Upper lobe of right lung (tissue), 1 donor: ENCODE measurements at regions not wholly inside any gene's neighbourhood (a gene's known extent, or its start where the extent isn't known, plus 50 kb on each side); places are given as distances from the start of the nearest gene placed in this dataset.

Experiments
- ATAC-seq: fragments of 200-7000 bp; cut with Tn5 transposase; one replicate; pipeline ENCODE4 v1.9.1; 2020; ENCODE audit warnings: mild to moderate bottlenecking, moderate library complexity
- DNase-seq: peaks from one replicate; pipeline ENCODE4 v3.0.0-alpha.2; 2020
- H3K27ac ChIP-seq: fragments of 200-600 bp; one replicate; pipeline ENCODE4 v1.8.0; 2022
- H3K27me3 ChIP-seq: fragments of 200-600 bp; one replicate; pipeline ENCODE4 v1.8.0; 2022; ENCODE audit warnings: mild to moderate bottlenecking
- H3K36me3 ChIP-seq: fragments of 200-600 bp; one replicate; pipeline ENCODE4 v1.8.0; 2022
- H3K4me1 ChIP-seq: fragments of 200-600 bp; one replicate; pipeline ENCODE4 v1.8.0; 2022
- H3K4me3 ChIP-seq: fragments of 200-600 bp; one replicate; pipeline ENCODE4 v1.8.0; 2022; ENCODE audit warnings: mild to moderate bottlenecking
- H3K9me3 ChIP-seq: fragments of 200-600 bp; one replicate; pipeline ENCODE4 v1.8.0; 2022
- CTCF ChIP-seq: fragments of 200-600 bp; IDR thresholded peaks from one replicate; pipeline ENCODE4 v1.8.0; 2022; ENCODE audit warnings: antibody characterized with exemption
- intact Hi-C: fragments of 100-400 bp; cut with DNase I; formaldehyde crosslinking; loops from one replicate; pipeline ENCODE4 v1.11.0; 2022
- donor health status: DM: no; HTN: yes; CAD: no; lungs with severe emphysema.

- no peak overlapping the region for H3K27ac ChIP-seq
- no peak for ATAC-seq
- intact Hi-C loops, result no loop called here
- H3K36me3 ChIP-seq, result no peaks in the 10 kb centered on the region
- TF ChIP-seq CTCF, result no peak
- no peaks in the 10 kb centered on the region for H3K27me3 ChIP-seq
- no peak overlapping the region for H3K4me3 ChIP-seq
- no peak for DNase-seq
- H3K4me1 ChIP-seq, result no peaks in the 10 kb centered on the region
- no peaks in the 10 kb centered on the region for H3K9me3 ChIP-seq
Observed at GRCh38 chr2:52347292-52347691, 1315.4 kb upstream of the NRXN1 start.

DNA sequence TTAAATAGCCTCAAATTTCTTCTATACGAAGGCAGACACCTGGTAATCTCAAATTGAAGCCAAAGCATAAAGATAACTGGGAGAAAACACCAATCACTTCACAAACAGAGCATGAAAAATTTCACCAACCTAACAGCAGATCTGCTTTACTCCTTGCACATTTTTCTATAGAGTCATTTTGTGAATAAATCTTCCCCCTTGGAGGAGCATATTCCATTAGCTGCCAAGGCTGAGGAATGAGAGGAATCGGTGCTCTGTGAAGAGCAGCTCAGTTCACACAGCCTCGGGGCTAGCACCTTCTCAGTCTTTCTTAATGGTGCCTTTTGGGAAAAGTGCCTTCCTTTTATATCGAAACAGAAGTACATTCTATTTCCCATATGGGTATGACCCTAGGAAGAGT, 1313.7 kb upstream of the NRXN1 start:
- no peaks in the 10 kb centered on the region for H3K27me3 ChIP-seq
- no peaks in the 10 kb centered on the region for H3K4me1 ChIP-seq
- no peaks in the 10 kb centered on the region for H3K9me3 ChIP-seq
- no peak overlapping the region for H3K27ac ChIP-seq
- no peak for ATAC-seq
- no peak for DNase-seq
- no peak for TF ChIP-seq CTCF
- H3K4me3 ChIP-seq, result no peak overlapping the region
- H3K36me3 ChIP-seq, result no peaks in the 10 kb centered on the region
- intact Hi-C loops, result no loop called here

- no peak for ATAC-seq
- Histone ChIP-seq H3K9me3 (no peaks in the 10 kb centered on the region), H3K27me3 (no peaks in the 10 kb centered on the region), H3K27ac (no peak overlapping the region), H3K4me3 (no peak overlapping the region), H3K4me1 (no peaks in the 10 kb centered on the region), H3K36me3 (no peaks in the 10 kb centered on the region)
- DNase-seq, result no peak
- intact Hi-C loops, result no loop called here
- no peak for TF ChIP-seq CTCF
Observed at GRCh38 chr2:52345082-52345481, 1313.2 kb upstream of the NRXN1 start.

GRCh38 chr2:52343706-52344266, 1311.9 kb upstream of the NRXN1 start:
- no peaks in the 10 kb centered on the region for H3K36me3 ChIP-seq
- intact Hi-C loops, result no loop called here
- H3K4me1 ChIP-seq, result no peaks in the 10 kb centered on the region
- no peaks in the 10 kb centered on the region for H3K27me3 ChIP-seq
- TF ChIP-seq CTCF, result no peak
- no peak for DNase-seq
- no peaks in the 10 kb centered on the region for H3K9me3 ChIP-seq
- ATAC-seq, result no peak
- no peak overlapping the region for H3K27ac ChIP-seq
- no peak overlapping the region for H3K4me3 ChIP-seq

DNA sequence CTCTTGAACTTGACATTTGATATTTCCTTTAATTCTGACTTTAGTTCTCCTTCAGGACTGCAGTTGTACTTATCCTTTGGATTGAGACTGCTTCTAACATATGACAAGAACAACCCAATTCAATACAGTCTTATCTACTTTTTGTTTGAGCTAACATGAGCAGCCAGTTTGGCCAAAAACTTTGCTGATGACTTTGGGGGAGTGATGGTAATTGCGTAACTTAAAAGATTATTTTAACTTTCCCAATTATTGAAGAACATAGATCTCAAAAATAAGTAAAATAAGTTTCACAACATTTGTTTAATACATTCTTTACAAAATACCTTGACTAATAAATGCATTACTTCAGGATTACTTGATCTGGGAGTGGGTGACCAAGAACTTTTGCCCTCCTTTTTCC, 1311.1 kb upstream of the NRXN1 start:
- no peak for TF ChIP-seq CTCF
- DNase-seq (no peak), ATAC-seq (no peak)
- H3K9me3 ChIP-seq, result no peaks in the 10 kb centered on the region
- no peak overlapping the region for H3K27ac ChIP-seq
- H3K4me3 ChIP-seq, result no peak overlapping the region
- H3K4me1 ChIP-seq, result no peaks in the 10 kb centered on the region
- no peaks in the 10 kb centered on the region for H3K36me3 ChIP-seq
- no peaks in the 10 kb centered on the region for H3K27me3 ChIP-seq
- intact Hi-C loops, result no loop called here

DNA sequence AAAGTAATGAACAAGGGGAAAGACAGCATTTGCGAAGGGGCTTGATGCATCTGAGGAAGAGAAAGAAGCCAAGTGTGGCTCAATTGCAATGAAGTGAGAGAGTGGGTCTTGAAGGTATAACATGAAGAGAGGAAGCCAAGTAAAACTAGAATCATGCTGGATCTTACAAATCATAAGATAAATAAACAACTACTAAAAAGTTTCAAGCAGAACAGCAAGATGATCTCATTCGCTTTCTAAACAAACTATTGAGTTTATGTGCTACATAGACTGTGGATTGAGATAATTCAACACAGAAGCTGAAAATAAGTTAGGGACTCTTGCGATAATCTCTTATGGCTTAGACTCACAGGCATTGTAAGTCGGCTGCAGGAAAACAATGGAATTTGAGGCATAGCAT, 1310.5 kb upstream of the NRXN1 start:
- no peak overlapping the region for H3K4me3 ChIP-seq
- TF ChIP-seq CTCF, result no peak
- ATAC-seq, result no peak
- H3K27me3 ChIP-seq, result no peaks in the 10 kb centered on the region
- intact Hi-C loops, result no loop called here
- no peaks in the 10 kb centered on the region for H3K9me3 ChIP-seq
- H3K27ac ChIP-seq, result no peak overlapping the region
- DNase-seq, result no peak
- H3K4me1 ChIP-seq, result no peaks in the 10 kb centered on the region
- no peaks in the 10 kb centered on the region for H3K36me3 ChIP-seq
